Heart left ventricle (tissue), 16 donors: ENCODE measurements at regions not wholly inside any gene's neighbourhood (a gene's known extent, or its start where the extent isn't known, plus 50 kb on each side); places are given as distances from the start of the nearest gene placed in this dataset.

Source experiments
- ATAC-seq, 4 donors: fragments of 200-7000 bp; cut with Tn5 transposase; one replicate each; pipeline ENCODE4 v1.9.1; 2020 to 2022; ENCODE audit warnings: moderate library complexity in 4 of 4, mild to moderate bottlenecking in 3 of 4, moderate number of reproducible peaks in 1 of 4
- DNase-seq, 5 donors: peaks; one replicate each; pipeline ENCODE4 v3.0.0-alpha.2; 2020
- H3K27ac ChIP-seq, 12 donors: fragments of 200-600 bp; sonication (generic) in 4 of 12; one replicate each; pipeline versions ENCODE4 v1.5.0 to v1.8.0; 2016 to 2022; ENCODE audit warnings: mild to moderate bottlenecking in 2 of 12
- H3K27me3 ChIP-seq, 9 donors: fragments of 200-600 bp; sonication (generic) in 2 of 9; one replicate each; pipeline versions ENCODE4 v1.5.1 to v1.8.0; 2016 to 2022; ENCODE audit warnings: mild to moderate bottlenecking in 3 of 9
- H3K36me3 ChIP-seq, 9 donors: fragments of 200-600 bp; sonication (generic) in 2 of 9; one replicate each; pipeline versions ENCODE4 v1.5.0 to v1.8.0; 2018 to 2022; ENCODE audit warnings: mild to moderate bottlenecking in 2 of 9
- H3K4me1 ChIP-seq, 12 donors: fragments of 200-600 bp; sonication (generic) in 4 of 12; one replicate each; pipeline versions ENCODE4 v1.5.0 to v1.8.0; 2016 to 2022; ENCODE audit warnings: mild to moderate bottlenecking in 3 of 12
- H3K4me3 ChIP-seq, 12 donors: fragments of 200-600 bp; sonication (generic) in 4 of 12; one replicate each; pipeline versions ENCODE4 v1.5.0 to v1.8.0; 2017 to 2022; ENCODE audit warnings: mild to moderate bottlenecking in 9 of 12, moderate library complexity in 4 of 12
- H3K9me3 ChIP-seq, 12 donors: fragments of 200-600 bp; sonication (generic) in 4 of 12; one replicate each; pipeline versions ENCODE4 v1.5.0 to v1.8.0; 2016 to 2022; ENCODE audit warnings: mild to moderate bottlenecking in 1 of 12
- CTCF ChIP-seq, 12 donors: fragments of 200-600 bp; sonication (generic) in 4 of 12; IDR thresholded peaks; one replicate each; pipeline versions ENCODE4 v1.5.0 to v1.8.0; 2018 to 2022; ENCODE audit warnings: antibody characterized with exemption in 12 of 12, mild to moderate bottlenecking in 5 of 12
- POLR2A ChIP-seq, 2 donors: fragments of 450-650 bp; IDR thresholded peaks; one replicate each; pipeline ENCODE4 v1.6.1; 2017; ENCODE audit warnings: antibody characterized with exemption in 2 of 2, mild to moderate bottlenecking in 2 of 2, moderate library complexity in 2 of 2
- WGBS, 4 donors: extraction: QIAGEN DNeasy Blood & Tissue Kit in 2 of 4; methylation state at CpG; one replicate each; pipeline versions ENCODE4 v1.1.5 to v1.1.7; 2013 to 2018; 5-methylcytosine and 5-hydroxymethylcytosine counted together
- intact Hi-C, 10 donors: fragments of 100-400 bp; cut with DNase I; formaldehyde crosslinking; loops; one replicate each; pipeline versions ENCODE4 v1.11.1 to v1.14.2; 2022
- donor health status: ischemic (EF 13 %, LVEDD 7.1; RV severe dilation, severe dysfunction).
- donor health status: healthy with polysubstance abuse.
- donor health status: DM: no; HTN: yes; CAD: no.
- donor health status: DM: no; HTN: no; CAD: no.
- donor health status: ischemic (EF 25% LVEDD 6.9; RV normal size, moderate dysfunction).
- donor health status: ischemic (EF 25% LVEDD 5.7; RV mildly dilated, moderate dysfunction).
- donor health status: healthy.
- donor health status: DM: yes; HTN: yes; CAD: no.
- donor health status: ischemic (EF 35%, LVEDD 5.7; RV mildly dilated, moderate dysfunction).
- donor health status: nonischemic (EF 11% LVEDD 7.7; RV severe dilation, severe dysfunction).
- donor health status: DM: yes; HTN: yes; CAD: no.
- donor health status: PGD.
- donor health status: ischemic (EF 29% LVEDD 5.4; RV normal size, mild dysfunction).
- donor health status: nonischemic (EF 23%, LVEDD 6.1; RV moderate dilation, normal function).

GRCh38 chr3:70557976-70558375 lies 245.5 kb upstream of the MDFIC2 start:
- Histone ChIP-seq H3K9me3 (peaks cover 0 to 1% (median 0%) of the 10 kb centered on the region in 12 donors), H3K27ac (no peak overlapping the region), H3K36me3 (no peaks in the 10 kb centered on the region), H3K4me1 (no peaks in the 10 kb centered on the region), H3K27me3 (no peaks in the 10 kb centered on the region), H3K4me3 (no peak overlapping the region)
- DNase-seq, result no peak
- ATAC-seq, result no peak
- TF ChIP-seq POLR2A (IDR thresholded peaks at IDR 0.05) (no peak), CTCF (IDR thresholded peaks at IDR 0.05) (no peak)
- 62 to 77% (median 73%) methylated on average over 2 of the region's 2 CpGs for WGBS, 4 donors
- intact Hi-C loops, result loop anchor here in 3 of 10 donors (10.0 kb wide), 3 partner anchors 517 to 1037 kb away; no protein-coding TSS in a partner anchor

- intact Hi-C loops, result loop anchor here in 3 of 10 donors (10.0 kb wide), 3 partner anchors 519 to 1039 kb away; no protein-coding TSS in a partner anchor
- WGBS, 4 donors, result 70 to 85% (median 79%) methylated on average over 3 of the region's 3 CpGs
- no peaks in the 10 kb centered on the region for H3K27me3 ChIP-seq
- TF ChIP-seq CTCF (IDR thresholded peaks at IDR 0.05) (no peak), POLR2A (IDR thresholded peaks at IDR 0.05) (no peak)
- H3K36me3 ChIP-seq, result no peaks in the 10 kb centered on the region
- H3K4me1 ChIP-seq, result no peaks in the 10 kb centered on the region
- DNase-seq (no peak), ATAC-seq (no peak)
- no peaks in the 10 kb centered on the region for H3K9me3 ChIP-seq
- H3K4me3 ChIP-seq, result no peak overlapping the region
- H3K27ac ChIP-seq, result no peak overlapping the region
Measured at GRCh38 chr3:70556056-70556455, 243.6 kb upstream of the MDFIC2 start.

- Histone ChIP-seq H3K4me1 (no peaks in the 10 kb centered on the region), H3K36me3 (no peaks in the 10 kb centered on the region), H3K4me3 (no peak overlapping the region), H3K9me3 (no peaks in the 10 kb centered on the region), H3K27me3 (no peaks in the 10 kb centered on the region), H3K27ac (no peak overlapping the region)
- intact Hi-C loops, result loop anchor here in 8 of 10 donors (5.0 to 10.0 kb wide), 8 partner anchors 518 to 1098 kb away; no protein-coding TSS in a partner anchor
- DNase-seq (no peak), ATAC-seq (no peak)
- TF ChIP-seq POLR2A (IDR thresholded peaks at IDR 0.05), result no peak
- TF ChIP-seq CTCF (IDR thresholded peaks at IDR 0.05), result no peak
- WGBS, 4 donors, result 63 to 76% (median 70%) methylated on average over 1 of the region's 1 CpG
Measured at GRCh38 chr3:70554170-70554569, 241.7 kb upstream of the MDFIC2 start.

- TF ChIP-seq POLR2A (IDR thresholded peaks at IDR 0.05) (no peak), CTCF (IDR thresholded peaks at IDR 0.05) (peak; percentile 67 to 88 (median 78))
- no peak overlapping the region for H3K4me3 ChIP-seq
- WGBS, 4 donors, result 45 to 57% (median 52%) methylated on average over 9 of the region's 9 CpGs
- no peaks in the 10 kb centered on the region for H3K9me3 ChIP-seq
- DNase-seq, result peak; percentile 55 to 79 (median 66)
- H3K27me3 ChIP-seq, result no peaks in the 10 kb centered on the region
- no peak overlapping the region for H3K27ac ChIP-seq
- peak in 3 of 4 donors; percentile 85 to 87 (median 85) for ATAC-seq
- H3K4me1 ChIP-seq, result no peaks in the 10 kb centered on the region
- no peaks in the 10 kb centered on the region for H3K36me3 ChIP-seq
- intact Hi-C loops, result loop anchor here in 9 of 10 donors (1.0 to 10.0 kb wide), 11 partner anchors 521 to 1102 kb away; no protein-coding TSS in a partner anchor
Measured at GRCh38 chr3:70550723-70551319, 238.4 kb upstream of the MDFIC2 start.
